PFSK-1 (cell line): ENCODE measurements at regions not wholly inside any gene's neighbourhood (a gene's known extent, or its start where the extent isn't known, plus 50 kb on each side); places are given as distances from the start of the nearest gene placed in this dataset.

ENCODE experiments used
- FOXP2 ChIP-seq: optimal IDR thresholded peaks from 2 replicates; pipeline ENCODE3; 2011; ENCODE audit warnings: borderline replicate concordance, control low read depth, inconsistent platforms; ENCODE audit not compliant: insufficient read depth; ENCODE audit errors: extremely low read length, extremely low read depth
- POLR2AphosphoS5 ChIP-seq: IDR thresholded peaks from 2 replicates; pipeline ENCODE4 v1.6.1; 2012; ENCODE audit warnings: low read depth, mild to moderate bottlenecking, control low read depth, low read length, moderate library complexity
- REST ChIP-seq, 2 experiments: IDR thresholded peaks; 2 replicates each; pipeline versions ENCODE4 v1.6.1 to v1.8.0; 2011 to 2012; ENCODE audit warnings: low read depth in 2 of 2, low read length in 2 of 2, control low read depth in 1 of 2, inconsistent platforms in 1 of 2, mild to moderate bottlenecking in 1 of 2, moderate library complexity in 1 of 2; ENCODE audit not compliant: insufficient read depth in 1 of 2
- SIN3A ChIP-seq: IDR thresholded peaks from 2 replicates; pipeline ENCODE4 v1.6.1; 2012; ENCODE audit warnings: mild to moderate bottlenecking, low read length, moderate library complexity, borderline replicate concordance; ENCODE audit not compliant: insufficient read depth
- TAF1 ChIP-seq: IDR thresholded peaks from 2 replicates; pipeline ENCODE4 v1.6.1; 2012; ENCODE audit warnings: low read length, control low read depth, borderline replicate concordance; ENCODE audit not compliant: insufficient read depth

- TF ChIP-seq REST (IDR thresholded peaks at IDR 0.05; ENCODE audit: insufficient read depth in 1 of 2, low read depth in 2 of 2, low read length in 2 of 2) (no peak), TAF1 (no peak)
Observed at GRCh38 chr1:80448081-80448480, 1352.7 kb upstream of the ADGRL2 start.

DNA sequence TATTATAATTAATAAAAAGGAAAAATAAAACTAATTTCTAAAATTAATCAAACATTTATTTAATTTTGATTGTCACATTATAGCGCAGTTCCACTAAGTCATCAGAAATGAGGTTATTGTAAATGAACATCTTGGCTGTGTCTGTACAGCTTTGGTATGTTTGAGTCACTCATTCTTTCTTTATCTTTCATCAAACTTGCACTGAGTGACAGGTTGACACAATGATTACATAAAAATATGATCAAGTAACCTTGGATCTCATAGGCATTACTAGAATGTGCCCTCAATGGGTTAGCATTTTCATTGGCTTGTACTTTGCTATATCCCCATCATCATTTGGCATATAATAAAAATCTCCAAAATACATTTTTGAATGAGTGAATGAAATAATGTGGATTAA is 1353.2 kb upstream of the ADGRL2 start:
- TF ChIP-seq FOXP2 = no peak

DNA sequence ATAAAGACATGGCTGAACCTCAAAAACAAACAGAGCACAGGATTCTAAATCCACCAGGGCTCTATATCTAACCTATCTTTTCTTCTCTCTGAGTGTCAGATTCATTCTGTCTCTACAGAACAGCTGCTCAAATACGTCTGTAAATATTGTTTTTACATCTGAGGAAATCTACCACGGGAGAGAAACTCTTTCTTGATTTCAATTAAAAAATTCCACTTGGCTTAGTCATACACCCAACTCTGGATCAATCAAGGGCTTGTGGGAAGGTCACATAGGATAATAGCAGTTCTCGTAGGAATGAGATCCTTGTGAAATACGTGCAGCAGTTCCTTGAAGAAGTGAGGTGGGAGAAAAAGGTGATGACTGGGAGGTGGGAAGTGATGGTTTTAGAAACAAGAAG is 1355.7 kb upstream of the ADGRL2 start:
- TF ChIP-seq POLR2AphosphoS5 (no peak), FOXP2 (no peak), TAF1 (no peak), SIN3A (no peak), REST (IDR thresholded peaks at IDR 0.05; ENCODE audit: insufficient read depth in 1 of 2, low read depth in 2 of 2, low read length in 2 of 2) (no peak)

DNA sequence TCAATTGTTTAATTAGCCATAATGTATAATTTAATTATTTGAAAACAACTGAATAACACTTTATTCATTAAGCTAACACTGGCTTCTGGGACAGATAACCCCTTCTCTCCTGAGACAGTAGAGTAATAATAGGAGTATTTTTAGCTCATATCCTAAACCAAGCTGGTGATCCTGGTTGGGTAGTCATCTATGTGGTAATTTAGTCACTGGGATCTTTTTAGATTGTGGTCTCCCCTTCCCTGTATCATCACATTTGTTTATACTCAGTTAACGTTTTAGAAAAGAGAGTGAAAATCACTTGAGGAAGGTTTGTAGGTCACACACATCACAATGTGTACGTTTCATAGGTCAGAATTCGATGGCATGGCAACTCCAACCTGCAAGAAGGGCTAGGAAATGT is 1356.6 kb upstream of the ADGRL2 start:
- TF ChIP-seq POLR2AphosphoS5 (no peak), SIN3A (no peak), TAF1 (no peak), FOXP2 (no peak), REST (IDR thresholded peaks at IDR 0.05; ENCODE audit: insufficient read depth in 1 of 2, low read depth in 2 of 2, low read length in 2 of 2) (no peak)

GRCh38 chr1:80441664-80442063 is 1359.1 kb upstream of the ADGRL2 start:
- TF ChIP-seq TAF1 (no peak), REST (IDR thresholded peaks at IDR 0.05; ENCODE audit: insufficient read depth in 1 of 2, low read depth in 2 of 2, low read length in 2 of 2) (no peak), SIN3A (no peak), FOXP2 (no peak), POLR2AphosphoS5 (no peak)

DNA sequence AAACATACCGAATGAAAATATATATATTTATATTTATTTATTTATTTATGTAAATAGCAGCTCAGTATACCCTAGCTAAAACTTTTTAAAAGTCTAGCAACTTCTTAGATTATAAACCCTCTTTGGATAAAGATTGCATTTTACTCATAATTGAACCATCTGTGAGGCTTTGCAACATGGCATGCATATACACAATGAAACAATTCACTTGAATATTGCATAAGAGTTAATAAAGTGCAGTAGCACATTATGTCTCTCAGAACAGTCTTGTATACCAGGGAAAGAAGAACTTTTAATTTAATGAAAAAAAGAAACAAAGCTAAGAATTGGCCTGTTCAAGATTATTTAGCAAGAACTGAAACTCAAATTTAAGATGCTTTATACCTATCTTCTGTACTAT is 1363.9 kb upstream of the ADGRL2 start:
- TF ChIP-seq SIN3A (no peak), FOXP2 (no peak), POLR2AphosphoS5 (no peak)
